Panc1 (cell line): ENCODE measurements at regions not wholly inside any gene's neighbourhood (a gene's known extent, or its start where the extent isn't known, plus 50 kb on each side); places are given as distances from the start of the nearest gene placed in this dataset.

Source experiments
- ATAC-seq: fragments of 200-7000 bp; cut with Tn5 transposase; 2 replicates; pipeline ENCODE4 v1.9.1; 2020; ENCODE audit warnings: mild to moderate bottlenecking, moderate library complexity
- BruUV-seq: library from RNA; stranded (reverse); fragments of 400-500 nt; replicated peaks from 2 replicates; lab custom pipeline; 2021; lab: Mats Ljungman, UMichigan
- CTCF ChIA-PET: fragments of 300-600 bp; sonication (Branson Sonifier 250); formaldehyde crosslinking; loops from one replicate; lab custom pipeline; 2022; ENCODE audit warnings: antibody characterized with exemption; lab: Charles Lee
- POLR2A ChIA-PET: fragments of 300-600 bp; sonication (Branson Sonifier 250); formaldehyde crosslinking; loops from one replicate; lab custom pipeline; 2022; ENCODE audit warnings: antibody characterized with exemption; lab: Charles Lee
- DNase-seq: peaks from one replicate; pipeline ENCODE4 v3.0.0-alpha.2; 2010; ENCODE audit warnings: low read depth, low spot score
- H3K27ac ChIP-seq: 2 replicates; pipeline ENCODE4 v1.5.1; 2011; ENCODE audit warnings: mild to moderate bottlenecking, low read length, inconsistent platforms
- H3K27me3 ChIP-seq: fragments of 200-500 bp; sonication (Bioruptor generic); 2 replicates; pipeline ENCODE4 v1.6.0; 2014; ENCODE audit warnings: low read length, inconsistent platforms; ENCODE audit not compliant: control insufficient read depth, insufficient read depth
- H3K36me3 ChIP-seq: fragments of 200-500 bp; sonication (Bioruptor generic); 2 replicates; pipeline ENCODE4 v1.5.1; 2014; ENCODE audit warnings: inconsistent platforms, mild to moderate bottlenecking, low read length, moderate library complexity; ENCODE audit not compliant: control insufficient read depth, insufficient read depth
- H3K4me1 ChIP-seq: 2 replicates; pipeline ENCODE4 v1.5.1; 2011; ENCODE audit warnings: inconsistent platforms, mild to moderate bottlenecking, low read length, moderate library complexity; ENCODE audit not compliant: control insufficient read depth, insufficient read depth
- H3K4me3 ChIP-seq, 2 experiments: 2 replicates each; pipeline ENCODE4 v1.5.1; 2011 to 2012; ENCODE audit warnings: low read depth in 2 of 2, low read length in 2 of 2, mild to moderate bottlenecking in 2 of 2, inconsistent platforms in 1 of 2, moderate library complexity in 1 of 2
- H3K9me3 ChIP-seq: fragments of 200-500 bp; sonication (Bioruptor generic); 2 replicates; pipeline ENCODE4 v1.5.1; 2014; ENCODE audit warnings: low read depth, mild to moderate bottlenecking, inconsistent platforms, low read length, moderate library complexity; ENCODE audit not compliant: control insufficient read depth, insufficient read depth
- CTCF ChIP-seq: fragments of 450-650 bp; IDR thresholded peaks from 2 replicates; pipeline ENCODE4 v1.5.1; 2017; ENCODE audit warnings: mild to moderate bottlenecking
- REST ChIP-seq, 2 experiments: IDR thresholded peaks; 2 replicates each; pipeline ENCODE4 v1.6.1; 2011 to 2012; ENCODE audit warnings: low read depth in 2 of 2, control low read depth in 1 of 2, low read length in 1 of 2, mild to moderate bottlenecking in 1 of 2, moderate library complexity in 1 of 2; ENCODE audit not compliant: insufficient read depth in 1 of 2
- SIN3A ChIP-seq: IDR thresholded peaks from 2 replicates; pipeline ENCODE4 v1.6.1; 2012; ENCODE audit warnings: low read depth, mild to moderate bottlenecking, low read length, moderate library complexity, borderline replicate concordance; ENCODE audit not compliant: insufficient read depth
- in situ Hi-C: cut with HindIII; loops from 2 replicates; pipeline ENCODE4 v1.10.0; 2016; ENCODE audit warnings: low sequenced_read_pairs, low pct_unique_long_range_greater_than_20kb
- intact Hi-C: fragments of 100-400 bp; cut with micrococcal nuclease; formaldehyde crosslinking; loops from one replicate; pipeline ENCODE4 v1.10.0; 2022; ENCODE audit not compliant: unreplicated experiment

- POLR2A ChIA-PET: no interaction called here
- Histone ChIP-seq H3K4me3 (no peak overlapping the region), H3K27me3 (no peaks in the 10 kb centered on the region), H3K9me3 (peaks cover 3% of the 10 kb centered on the region; the same call in 1 of the 2 replicates), H3K27ac (no peak overlapping the region), H3K4me1 (no peaks in the 10 kb centered on the region), H3K36me3 (no peaks in the 10 kb centered on the region)
- CTCF ChIA-PET: no interaction called here
- intact Hi-C loops: no loop called here
- DNase-seq: no peak
- ATAC-seq: no peak
- TF ChIP-seq CTCF: no peak
- BruUV-seq: no TSS peak
- in situ Hi-C loops: no loop called here
Measured at GRCh38 chr3:115330430-115330829, 183.3 kb upstream of the ZBTB20 start.

GRCh38 chr3:115332998-115333397 lies 185.9 kb upstream of the ZBTB20 start:
- intact Hi-C loops: no loop called here
- H3K4me1 ChIP-seq: no peaks in the 10 kb centered on the region
- no peak overlapping the region for H3K27ac ChIP-seq
- in situ Hi-C loops: no loop called here
- POLR2A ChIA-PET: no interaction called here
- no peaks in the 10 kb centered on the region for H3K36me3 ChIP-seq
- no peaks in the 10 kb centered on the region for H3K27me3 ChIP-seq
- BruUV-seq: no TSS peak
- TF ChIP-seq REST (IDR thresholded peaks at IDR 0.05; ENCODE audit: insufficient read depth in 1 of 2, low read depth in 2 of 2, low read length in 1 of 2) (no peak), SIN3A (no peak)
- H3K9me3 ChIP-seq: no peaks in the 10 kb centered on the region
- CTCF ChIA-PET: no interaction called here
- no peak for DNase-seq
- ATAC-seq: no peak
- no peak overlapping the region for H3K4me3 ChIP-seq

GRCh38 chr3:115336836-115337235 lies 189.7 kb upstream of the ZBTB20 start:
- DNase-seq: no peak
- ChIA-PET CTCF (no interaction called here), POLR2A (no interaction called here)
- intact Hi-C loops (no loop called here), in situ Hi-C loops (no loop called here)
- H3K27ac ChIP-seq: no peak overlapping the region
- BruUV-seq: no TSS peak
- no peaks in the 10 kb centered on the region for H3K27me3 ChIP-seq
- H3K4me3 ChIP-seq: no peak overlapping the region
- no peak for ATAC-seq
- TF ChIP-seq SIN3A: no peak
- no peaks in the 10 kb centered on the region for H3K9me3 ChIP-seq
- no peaks in the 10 kb centered on the region for H3K4me1 ChIP-seq
- H3K36me3 ChIP-seq: no peaks in the 10 kb centered on the region
